ENCODE measurements at regions not wholly inside any gene's neighbourhood (a gene's known extent, or its start where the extent isn't known, plus 50 kb on each side); places are given as distances from the start of the nearest gene placed in this dataset.

- H3K4me1 Mint-ChIP-seq, result no peaks in the 10 kb centered on the region
- Histone ChIP-seq H3K79me2 (ENCODE audit: insufficient read depth, low read length) (no peaks in the 10 kb centered on the region), H3K36me3 (replicated peaks in 1 of 2; ENCODE audit: control insufficient read depth in 1 of 2, insufficient read depth in 2 of 2, low read length in 2 of 2) (no peaks in the 10 kb centered on the region), H3K4me2 (replicated peaks; ENCODE audit: extremely low read depth, low read length, poor library complexity, severe bottlenecking) (no peak overlapping the region), H3K27me3 (ENCODE audit: control insufficient read depth in 2 of 2, insufficient read depth in 2 of 2, low read length in 2 of 2) (no peaks in the 10 kb centered on the region), H2AFZ (ENCODE audit: insufficient read depth, low read depth, low read length, poor library complexity, severe bottlenecking) (no peak overlapping the region), H3K4me1 (ENCODE audit: control insufficient read depth in 1 of 2, insufficient read depth in 2 of 2, low read length in 2 of 2) (no peaks in the 10 kb centered on the region), H3K9ac (ENCODE audit: insufficient read depth, low read length, poor library complexity, severe bottlenecking) (no peak overlapping the region), H4K20me1 (ENCODE audit: insufficient read depth, low read length) (no peaks in the 10 kb centered on the region), H3K4me3 (replicated peaks in 1 of 3; ENCODE audit: low read depth in 2 of 3, low read length in 3 of 3) (no peak overlapping the region), H3K9me3 (replicated peaks in 1 of 2; ENCODE audit: control insufficient read depth in 1 of 2, insufficient read depth in 1 of 2, low read length in 2 of 2) (peaks cover 0 to 6% of the 10 kb centered on the region in 2 donors), H3K27ac (ENCODE audit: low read depth in 1 of 2, low read length in 2 of 2) (no peak overlapping the region)
- H3K36me3 Mint-ChIP-seq, result no peaks in the 10 kb centered on the region
- H3K9me3 Mint-ChIP-seq, result peaks cover 0 to 7% (median 3%) of the 10 kb centered on the region in 7 donors
- DNase-seq, result no peak
- TF ChIP-seq CTCF (IDR thresholded peaks at IDR 0.05), result no peak
- peak overlapping the region in 1 of 7 donors; percentile 62 for H3K27ac Mint-ChIP-seq
- no peaks in the 10 kb centered on the region for H3K27me3 Mint-ChIP-seq (ENCODE audit: low read depth in 3 of 3)
- intact Hi-C loops (cut with micrococcal nuclease), result no loop called here
- WGBS (ENCODE audit: insufficient coverage), result 83% methylated on average over 4 of the region's 4 CpGs
- H3K4me3 Mint-ChIP-seq, result no peak overlapping the region
Measured at GRCh38 chr2:66317268-66317890, 117.5 kb upstream of the MEIS1 start.

GRCh38 chr2:66306483-66306882, 128.4 kb upstream of the MEIS1 start:
- H3K9me3 ChIP-seq (replicated peaks in 1 of 2; ENCODE audit: control insufficient read depth in 1 of 2, insufficient read depth in 1 of 2, low read length in 2 of 2), result peaks cover 0 to 8% of the 10 kb centered on the region in 2 donors
- TF ChIP-seq CTCF (IDR thresholded peaks at IDR 0.05), result no peak
- no peak overlapping the region for H3K4me3 Mint-ChIP-seq
- WGBS (ENCODE audit: insufficient coverage), result no CpG with 5 or more reads among the region's 1 CpG
- peaks cover 0 to under 1% (median 0%) of the 10 kb centered on the region in 3 donors for H3K27me3 Mint-ChIP-seq (ENCODE audit: low read depth in 3 of 3)
- H3K4me1 Mint-ChIP-seq, result no peaks in the 10 kb centered on the region
- H3K4me3 ChIP-seq (replicated peaks in 1 of 3; ENCODE audit: low read depth in 2 of 3, low read length in 3 of 3), result no peak overlapping the region
- H3K27me3 ChIP-seq (ENCODE audit: control insufficient read depth in 2 of 2, insufficient read depth in 2 of 2, low read length in 2 of 2), result no peaks in the 10 kb centered on the region
- H3K36me3 ChIP-seq (replicated peaks in 1 of 2; ENCODE audit: control insufficient read depth in 1 of 2, insufficient read depth in 2 of 2, low read length in 2 of 2), result no peaks in the 10 kb centered on the region
- H3K36me3 Mint-ChIP-seq, result no peaks in the 10 kb centered on the region
- H3K27ac Mint-ChIP-seq, result no peak overlapping the region
- intact Hi-C loops (cut with micrococcal nuclease), result no loop called here
- no peaks in the 10 kb centered on the region for H4K20me1 ChIP-seq (ENCODE audit: insufficient read depth, low read length)
- H2AFZ ChIP-seq (ENCODE audit: insufficient read depth, low read depth, low read length, poor library complexity, severe bottlenecking), result no peak overlapping the region
- no peaks in the 10 kb centered on the region for H3K4me1 ChIP-seq (ENCODE audit: control insufficient read depth in 1 of 2, insufficient read depth in 2 of 2, low read length in 2 of 2)
- peaks cover 0 to 18% (median 2%) of the 10 kb centered on the region in 7 donors for H3K9me3 Mint-ChIP-seq
- H3K9ac ChIP-seq (ENCODE audit: insufficient read depth, low read length, poor library complexity, severe bottlenecking), result no peak overlapping the region
- no peak overlapping the region for H3K4me2 ChIP-seq (replicated peaks; ENCODE audit: extremely low read depth, low read length, poor library complexity, severe bottlenecking)
- H3K79me2 ChIP-seq (ENCODE audit: insufficient read depth, low read length), result no peaks in the 10 kb centered on the region
- DNase-seq, result no peak
- no peak overlapping the region for H3K27ac ChIP-seq (ENCODE audit: low read depth in 1 of 2, low read length in 2 of 2)

All from CD14-positive monocyte (primary cell).